Coronary artery (tissue), 2 donors: ENCODE measurements at regions not wholly inside any gene's neighbourhood (a gene's known extent, or its start where the extent isn't known, plus 50 kb on each side); places are given as distances from the start of the nearest gene placed in this dataset.

Experiments used
- DNase-seq: peaks from one replicate; pipeline ENCODE4 v3.0.0-alpha.2; 2017; ENCODE audit warnings: low spot score
- H3K27ac ChIP-seq, 2 donors: fragments of 200-600 bp; sonication (generic); one replicate each; pipeline ENCODE4 v1.5.1; 2016 to 2019
- H3K4me3 ChIP-seq: fragments of 200-600 bp; sonication (generic); 2 replicates; pipeline ENCODE4 v1.5.1; 2016; ENCODE audit warnings: mild to moderate bottlenecking, moderate library complexity
- TF ChIP-seq, protein P1 (sequence below): fragments of 200-600 bp; sonication (generic); IDR thresholded peaks from one replicate; pipeline ENCODE4 v1.5.1; 2019; ENCODE audit warnings: antibody characterized with exemption

GRCh38 chr4:165723051-165723795, 149.8 kb upstream of the TLL1 start:
- no peak overlapping the region for H3K27ac ChIP-seq
- TF ChIP-seq, protein P1, sequence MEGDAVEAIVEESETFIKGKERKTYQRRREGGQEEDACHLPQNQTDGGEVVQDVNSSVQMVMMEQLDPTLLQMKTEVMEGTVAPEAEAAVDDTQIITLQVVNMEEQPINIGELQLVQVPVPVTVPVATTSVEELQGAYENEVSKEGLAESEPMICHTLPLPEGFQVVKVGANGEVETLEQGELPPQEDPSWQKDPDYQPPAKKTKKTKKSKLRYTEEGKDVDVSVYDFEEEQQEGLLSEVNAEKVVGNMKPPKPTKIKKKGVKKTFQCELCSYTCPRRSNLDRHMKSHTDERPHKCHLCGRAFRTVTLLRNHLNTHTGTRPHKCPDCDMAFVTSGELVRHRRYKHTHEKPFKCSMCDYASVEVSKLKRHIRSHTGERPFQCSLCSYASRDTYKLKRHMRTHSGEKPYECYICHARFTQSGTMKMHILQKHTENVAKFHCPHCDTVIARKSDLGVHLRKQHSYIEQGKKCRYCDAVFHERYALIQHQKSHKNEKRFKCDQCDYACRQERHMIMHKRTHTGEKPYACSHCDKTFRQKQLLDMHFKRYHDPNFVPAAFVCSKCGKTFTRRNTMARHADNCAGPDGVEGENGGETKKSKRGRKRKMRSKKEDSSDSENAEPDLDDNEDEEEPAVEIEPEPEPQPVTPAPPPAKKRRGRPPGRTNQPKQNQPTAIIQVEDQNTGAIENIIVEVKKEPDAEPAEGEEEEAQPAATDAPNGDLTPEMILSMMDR: no peak
- no peak overlapping the region for H3K4me3 ChIP-seq
- no peak for DNase-seq

DNA sequence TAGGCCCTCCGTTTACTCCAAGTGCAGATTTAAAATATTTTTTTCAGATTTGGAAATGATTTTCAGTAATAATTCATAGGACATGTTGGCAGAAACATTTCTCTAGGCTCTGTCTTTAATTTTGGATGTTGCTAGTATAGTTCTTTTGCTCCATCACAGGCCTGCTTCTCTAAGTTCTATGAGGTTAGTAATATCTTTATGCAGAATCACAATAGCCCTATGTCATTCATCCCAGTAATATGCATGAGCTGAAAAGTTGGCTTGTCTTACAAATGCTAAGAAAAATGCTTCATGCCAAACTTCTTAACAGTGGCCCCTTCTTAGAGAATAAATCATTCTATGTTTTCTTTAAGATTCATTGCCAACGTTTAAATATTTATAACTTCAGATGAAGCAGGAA, 148.3 kb upstream of the TLL1 start:
- no peak for DNase-seq
- no peak overlapping the region for H3K27ac ChIP-seq
- TF ChIP-seq, protein P1: no peak
- H3K4me3 ChIP-seq: no peak overlapping the region

GRCh38 chr4:165725352-165725751, 147.7 kb upstream of the TLL1 start:
- Histone ChIP-seq H3K27ac (no peak overlapping the region), H3K4me3 (no peak overlapping the region)
- TF ChIP-seq, protein P1: no peak
- DNase-seq: no peak

- TF ChIP-seq, protein P1: no peak
- DNase-seq: no peak
- no peak overlapping the region for H3K4me3 ChIP-seq
- H3K27ac ChIP-seq: no peak overlapping the region
These were observed 146.2 kb upstream of the TLL1 start for GRCh38 chr4:165726831-165727230.

GRCh38 chr4:165737309-165737972, 135.6 kb upstream of the TLL1 start:
- Histone ChIP-seq H3K4me3 (no peak overlapping the region), H3K27ac (no peak overlapping the region)
- TF ChIP-seq, protein P1: no peak
- no peak for DNase-seq

- TF ChIP-seq, protein P1: no peak
- no peak for DNase-seq
- H3K4me3 ChIP-seq: no peak overlapping the region
- no peak overlapping the region for H3K27ac ChIP-seq
These were observed 134.5 kb upstream of the TLL1 start for GRCh38 chr4:165738571-165738970.

- no peak for DNase-seq
- TF ChIP-seq, protein P1: no peak
These were observed 132.1 kb upstream of the TLL1 start for GRCh38 chr4:165740911-165741310.

More at GRCh38 chr4:165740911-165741310, 132.1 kb upstream of the TLL1 start:
- Histone ChIP-seq H3K27ac (no peak overlapping the region), H3K4me3 (no peak overlapping the region)
